Stimulated activated CD4-positive, alpha-beta T cell treated with anti-CD3 and anti-CD28 coated beads, Interleukin-2, amount 100 ng/mL, for 48 hours (primary cell): ENCODE measurements at regions not wholly inside any gene's neighbourhood (a gene's known extent, or its start where the extent isn't known, plus 50 kb on each side); places are given as distances from the start of the nearest gene placed in this dataset.
"Not testable (repeated sequence)": the region's sequence is repeated elsewhere in the genome, so short reads cannot be mapped to it uniquely, and the experiment has no call there.

Experiments used
- DNase-seq, 2 donors: peaks; one replicate each; pipeline ENCODE4 v3.0.0-alpha.2; 2020

- no peak for DNase-seq
These were observed 364.2 kb upstream of the CNTN3 start for GRCh38 chr3:74978684-74979083.

DNA sequence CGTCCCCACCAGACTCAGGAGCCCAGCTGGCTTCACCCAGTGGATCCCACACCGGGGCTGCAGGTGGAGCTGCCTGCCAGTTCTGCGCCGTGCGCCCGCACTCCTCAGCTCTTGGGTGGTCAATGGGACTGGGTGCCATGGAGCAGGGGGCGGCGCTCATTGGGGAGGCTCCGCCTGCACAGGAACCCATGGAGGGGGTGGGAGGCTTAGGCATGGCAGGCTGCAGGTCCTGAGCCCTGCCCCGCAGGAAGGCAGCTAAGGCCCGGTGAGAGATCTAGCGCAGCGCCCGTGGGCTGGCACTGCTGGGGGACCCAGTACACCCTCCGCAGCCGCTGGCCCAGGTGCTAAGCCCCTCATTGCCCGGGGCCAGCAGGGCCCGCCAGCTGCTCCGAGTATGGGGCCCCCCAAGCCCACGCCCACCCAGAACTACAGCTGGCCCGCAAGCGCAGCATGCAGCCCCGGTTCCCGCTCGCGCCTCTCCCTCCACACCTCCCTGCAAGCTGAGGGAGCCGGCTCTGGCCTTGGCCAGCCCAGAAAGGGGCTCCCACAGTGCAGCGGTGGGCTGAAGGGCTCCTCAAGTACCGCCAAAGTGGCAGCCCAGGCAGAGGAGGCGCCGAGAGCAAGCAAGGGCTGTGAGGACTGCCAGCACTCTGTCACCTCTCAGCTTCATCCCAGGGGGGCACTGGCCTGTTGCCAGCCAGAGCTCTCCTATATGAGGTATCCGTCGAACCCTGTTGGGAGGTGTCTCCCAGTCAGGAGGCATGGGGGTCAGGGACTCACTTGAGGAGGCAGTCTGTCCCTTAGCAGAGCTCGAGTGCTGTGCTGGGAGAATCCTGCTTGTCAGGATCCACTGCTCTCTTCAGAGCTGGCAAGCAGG lies 370.8 kb upstream of the CNTN3 start:
- not testable (repeated sequence) for DNase-seq

DNA sequence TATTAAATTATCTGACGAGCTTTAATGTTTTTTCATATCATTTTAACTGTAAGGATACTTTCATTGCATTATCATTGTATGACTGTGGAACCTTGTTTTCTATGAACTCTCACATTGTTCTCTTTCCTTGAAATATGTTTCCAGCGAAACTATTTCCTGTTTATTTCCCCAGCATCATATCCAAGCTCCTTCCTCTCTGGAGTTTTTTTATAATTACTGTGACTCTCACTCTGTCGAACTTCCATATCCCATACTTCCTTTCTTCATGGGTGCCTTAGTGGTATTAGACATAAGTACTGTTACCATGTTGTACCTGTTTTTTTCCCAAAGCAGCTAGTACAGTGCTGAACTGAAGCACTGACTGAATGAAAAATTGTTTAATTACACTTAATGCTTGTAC lies 373.6 kb upstream of the CNTN3 start:
- no peak for DNase-seq

DNA sequence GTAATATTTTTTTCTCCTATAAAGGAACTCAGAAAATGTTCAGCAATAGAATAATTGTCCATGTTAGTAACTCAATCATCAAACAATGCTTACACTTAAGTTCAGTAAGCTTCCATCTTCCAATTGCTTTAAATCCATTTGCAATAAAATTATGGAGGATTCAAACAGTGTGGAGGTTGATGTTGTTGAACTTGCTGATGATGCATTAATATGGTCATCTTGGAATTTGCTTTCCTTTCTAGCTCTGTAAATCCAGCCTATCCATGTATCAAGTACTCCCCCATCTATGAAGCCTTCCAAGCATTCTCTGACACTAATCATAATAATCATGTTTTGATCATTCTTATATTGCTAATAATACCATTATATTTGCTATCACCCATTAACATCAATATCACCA lies 378.4 kb upstream of the CNTN3 start:
- DNase-seq, result no peak

- DNase-seq, result no peak
These were observed 386.9 kb upstream of the CNTN3 start for GRCh38 chr3:75001330-75001729.

DNA sequence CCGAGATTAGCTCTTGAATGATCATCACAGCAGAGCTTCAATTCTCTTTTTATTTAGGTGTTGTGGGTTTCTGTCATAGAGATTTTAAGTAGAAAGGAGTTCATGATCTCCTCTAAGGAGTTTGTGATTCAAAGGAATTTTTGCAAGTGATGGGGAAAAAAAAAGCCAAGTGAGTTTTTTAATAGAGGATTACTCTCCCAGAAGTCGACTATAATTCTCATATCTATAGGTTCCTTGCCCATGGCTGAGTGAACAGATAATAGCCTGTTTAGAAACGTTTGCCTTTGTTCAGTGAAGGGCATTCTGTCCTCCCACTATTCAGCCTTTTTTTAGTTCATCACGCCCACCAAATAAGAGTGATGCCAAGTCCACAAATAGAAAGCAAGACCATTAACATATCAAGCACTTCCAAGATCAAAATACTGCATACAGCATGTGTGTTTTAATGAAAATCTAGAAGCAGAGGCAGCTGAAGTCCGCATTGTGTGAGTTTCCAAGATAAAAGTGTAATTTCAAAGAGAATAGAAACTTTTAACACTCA lies 398.4 kb upstream of the CNTN3 start:
- DNase-seq, result no peak

DNA sequence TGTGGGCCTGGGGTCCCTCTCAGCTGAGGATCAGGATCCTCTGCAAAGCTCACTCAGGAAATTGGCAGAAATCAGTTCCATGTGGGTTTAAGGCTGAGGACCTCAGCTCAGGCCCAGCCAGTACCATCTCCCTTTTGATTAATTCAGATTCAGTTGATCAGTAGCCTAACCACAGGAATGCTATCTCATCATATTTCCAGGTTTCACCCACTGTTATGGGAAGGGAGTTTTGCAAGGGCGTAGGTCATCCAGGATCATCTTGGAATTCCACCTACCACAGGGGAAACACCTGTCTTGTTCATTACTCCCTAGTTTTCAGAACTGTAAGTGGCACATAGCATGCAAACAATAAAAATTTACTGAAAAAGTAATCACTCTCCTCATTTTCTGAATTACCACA lies 399.5 kb upstream of the CNTN3 start:
- no peak for DNase-seq

DNA sequence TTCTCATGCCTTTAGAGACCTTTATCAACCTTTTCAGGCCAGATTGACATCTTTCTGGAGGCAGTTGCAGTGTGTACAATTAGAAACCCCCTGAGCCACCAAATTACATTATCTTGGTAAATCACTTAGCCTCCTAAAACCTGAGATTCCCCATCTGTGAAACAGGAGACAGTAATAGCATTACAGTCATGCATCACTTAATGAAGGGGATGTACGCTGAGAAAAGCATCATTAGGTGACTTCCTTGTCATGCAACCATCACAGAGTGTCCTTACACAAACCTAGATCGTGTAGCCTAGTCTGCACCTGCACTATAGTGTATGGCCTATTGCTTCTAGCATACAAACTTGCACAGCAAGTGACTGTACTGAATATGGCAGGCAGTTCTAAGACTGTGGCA lies 400.8 kb upstream of the CNTN3 start:
- no peak for DNase-seq

- DNase-seq, result no peak
These were observed 420.7 kb upstream of the CNTN3 start for GRCh38 chr3:75035146-75035545.

DNA sequence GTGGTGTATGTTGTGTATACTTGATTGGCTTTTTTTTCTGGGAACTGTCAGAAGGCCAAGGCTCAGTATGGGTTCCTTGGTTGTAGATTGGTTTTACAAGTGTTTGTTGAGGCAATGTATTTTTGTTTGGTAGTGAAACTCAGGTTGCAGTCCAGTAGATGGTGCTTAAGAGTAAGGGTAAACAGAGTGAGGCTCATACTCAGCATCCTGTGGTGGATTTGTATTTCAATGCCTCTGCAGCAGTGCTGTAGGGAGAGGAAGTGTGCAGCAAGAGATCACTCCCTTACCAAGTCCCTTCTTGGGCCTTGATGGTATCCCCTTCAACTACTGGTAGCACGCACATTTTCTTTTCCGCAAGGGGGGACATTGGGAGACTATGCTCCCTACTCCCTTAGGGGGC lies 428.5 kb upstream of the CNTN3 start:
- no peak for DNase-seq

DNA sequence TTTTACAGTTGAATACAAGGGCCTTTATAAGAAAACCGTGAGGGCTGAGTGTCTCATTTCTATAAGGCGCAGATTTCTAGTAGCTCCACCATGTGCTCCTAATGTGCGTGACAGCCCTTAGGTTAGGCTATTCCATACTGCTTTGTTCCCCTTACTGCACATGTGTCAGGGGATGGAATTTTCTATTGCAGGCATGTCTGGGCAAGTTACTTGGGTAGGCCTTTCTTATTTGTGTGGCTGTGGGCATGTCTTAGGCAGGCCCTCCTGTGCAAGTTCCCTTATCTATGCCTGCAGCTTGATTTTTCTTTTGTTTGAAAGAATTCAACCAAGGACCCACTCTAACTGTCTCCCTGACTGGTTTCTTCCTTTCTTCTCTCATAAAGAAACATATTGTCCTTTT lies 434.2 kb upstream of the CNTN3 start:
- no peak for DNase-seq

DNA sequence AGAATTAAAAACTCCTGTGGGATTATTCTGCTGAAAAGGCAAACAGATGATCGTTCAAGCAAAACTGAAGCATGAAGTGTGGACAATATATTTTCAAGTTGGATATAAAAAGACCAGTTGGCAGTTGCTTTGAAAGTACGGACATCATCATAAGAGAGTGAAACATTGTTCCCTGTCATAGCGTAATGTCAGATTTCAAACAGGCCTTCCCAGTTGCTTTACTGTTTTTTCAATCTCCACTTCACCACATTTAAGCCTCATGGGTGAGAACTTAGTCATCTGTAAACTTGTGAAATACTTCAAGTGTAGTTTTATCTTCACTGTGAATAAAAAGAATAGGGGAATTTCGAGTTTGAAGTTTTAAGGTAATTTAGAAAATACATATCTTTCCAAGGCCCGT lies 435.1 kb upstream of the CNTN3 start:
- DNase-seq, result no peak

DNA sequence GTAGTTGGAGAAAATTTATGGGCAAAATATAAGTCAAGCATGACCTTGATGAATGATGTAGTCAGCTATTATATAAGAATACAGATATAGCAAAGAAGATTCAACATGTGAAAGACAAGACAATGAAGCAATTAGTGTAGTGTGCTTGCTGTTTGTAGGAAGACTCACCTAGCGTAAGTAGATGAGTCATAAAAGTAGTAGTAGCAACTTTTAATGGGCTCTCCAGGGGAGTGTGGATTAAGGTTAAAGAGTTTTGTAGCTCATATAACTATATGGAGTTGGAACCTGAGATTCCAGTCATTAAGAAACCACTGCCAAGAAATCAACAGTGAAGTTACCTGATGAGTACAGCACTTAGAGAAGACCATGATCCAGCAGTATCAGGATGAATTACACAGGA lies 444.7 kb upstream of the CNTN3 start:
- no peak for DNase-seq

DNA sequence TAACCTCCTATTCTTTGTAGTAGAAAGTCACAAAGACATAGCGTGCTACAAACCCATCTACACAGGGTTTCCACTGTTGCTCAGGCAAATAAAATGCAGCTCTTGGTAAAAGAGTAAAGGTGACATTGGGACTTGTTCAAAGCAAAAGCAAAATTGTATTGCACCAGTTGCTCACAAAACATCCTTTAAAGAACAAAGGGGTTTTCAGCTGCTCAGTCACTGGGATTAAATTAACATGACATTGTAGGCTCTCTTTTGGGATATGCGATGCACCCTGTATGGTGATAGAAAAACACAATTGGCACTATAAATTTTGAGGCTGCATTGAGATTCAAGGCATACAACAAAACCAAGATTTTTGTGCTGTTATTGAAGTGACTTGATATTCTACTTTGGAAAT lies 447.3 kb upstream of the CNTN3 start:
- DNase-seq, result no peak

DNA sequence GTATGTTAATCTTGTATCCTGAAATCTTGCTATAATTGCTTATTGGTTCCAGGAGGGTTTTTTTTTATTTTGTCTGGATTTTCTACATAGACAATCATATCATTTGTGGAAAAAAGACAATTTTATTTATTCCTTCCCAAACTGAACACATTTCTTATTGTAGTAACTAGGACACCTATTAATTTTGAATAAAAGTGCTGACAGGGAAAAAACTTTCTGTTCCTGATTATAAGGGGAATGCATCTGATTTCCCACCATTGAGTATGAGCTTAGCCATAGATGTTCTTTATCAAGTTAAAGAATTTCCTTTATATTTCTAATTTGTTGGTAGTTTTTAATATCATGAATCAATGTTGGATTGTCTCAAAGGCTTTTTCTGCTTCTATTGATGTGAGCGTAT lies 460.7 kb upstream of the CNTN3 start:
- DNase-seq, result no peak

DNA sequence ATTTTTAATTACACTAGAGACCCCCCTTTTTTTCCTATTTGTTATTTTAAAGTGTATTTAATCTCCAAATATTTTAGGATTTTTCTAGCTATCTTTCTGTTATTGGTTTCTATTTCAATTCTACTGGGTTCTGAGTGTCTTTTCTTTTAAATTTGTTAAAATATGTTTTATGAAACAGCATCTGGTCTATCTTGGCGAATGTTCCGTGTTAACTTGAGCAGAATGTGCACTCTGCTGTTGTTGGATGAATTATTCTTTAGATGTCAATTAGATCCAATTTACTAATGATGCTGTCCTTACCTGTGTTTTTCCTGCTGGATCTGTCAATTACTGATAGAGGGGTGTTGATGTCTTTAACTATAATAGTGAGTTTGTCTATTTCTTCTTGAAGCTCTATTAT lies 462.0 kb upstream of the CNTN3 start:
- no peak for DNase-seq

- no peak for DNase-seq
These were observed 463.8 kb upstream of the CNTN3 start for GRCh38 chr3:75078290-75078689.

DNA sequence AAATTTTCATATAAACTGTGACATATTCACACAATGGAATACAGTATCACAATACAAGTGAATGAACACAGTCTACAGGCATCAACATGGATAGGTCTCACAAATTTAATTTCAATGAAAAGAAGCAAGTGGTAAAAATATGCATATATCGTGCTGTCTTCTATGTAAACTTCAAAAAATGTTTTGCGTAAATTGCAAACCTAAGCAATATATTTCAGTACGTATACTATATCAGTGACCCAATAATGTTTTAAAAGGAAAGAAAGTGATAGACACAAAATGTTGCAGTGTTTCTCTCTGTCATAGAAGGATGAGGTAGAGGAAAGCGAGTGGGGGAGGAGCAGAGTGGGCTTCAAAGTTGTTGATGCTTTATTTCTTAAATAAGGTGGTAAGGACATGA lies 468.4 kb upstream of the CNTN3 start:
- no peak for DNase-seq

DNA sequence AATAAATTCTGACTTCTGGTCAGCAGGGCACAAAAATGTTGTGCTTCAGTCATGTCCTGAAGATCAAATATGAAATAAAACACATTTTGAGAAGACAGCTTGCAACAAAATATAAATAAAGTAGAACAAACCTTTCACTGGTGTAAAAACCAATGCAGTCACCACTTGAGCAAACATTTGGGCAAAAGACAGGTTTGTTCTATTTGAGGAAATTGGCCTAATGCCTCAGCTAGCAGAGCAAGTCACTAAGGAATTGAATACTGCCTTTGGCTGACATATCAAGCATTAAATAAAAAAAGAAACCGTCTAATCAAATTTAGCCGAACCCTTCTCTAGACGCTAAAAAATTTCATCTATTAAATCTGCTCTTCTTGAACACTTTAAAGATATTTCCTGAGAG lies 475.4 kb upstream of the CNTN3 start:
- DNase-seq, result no peak

DNA sequence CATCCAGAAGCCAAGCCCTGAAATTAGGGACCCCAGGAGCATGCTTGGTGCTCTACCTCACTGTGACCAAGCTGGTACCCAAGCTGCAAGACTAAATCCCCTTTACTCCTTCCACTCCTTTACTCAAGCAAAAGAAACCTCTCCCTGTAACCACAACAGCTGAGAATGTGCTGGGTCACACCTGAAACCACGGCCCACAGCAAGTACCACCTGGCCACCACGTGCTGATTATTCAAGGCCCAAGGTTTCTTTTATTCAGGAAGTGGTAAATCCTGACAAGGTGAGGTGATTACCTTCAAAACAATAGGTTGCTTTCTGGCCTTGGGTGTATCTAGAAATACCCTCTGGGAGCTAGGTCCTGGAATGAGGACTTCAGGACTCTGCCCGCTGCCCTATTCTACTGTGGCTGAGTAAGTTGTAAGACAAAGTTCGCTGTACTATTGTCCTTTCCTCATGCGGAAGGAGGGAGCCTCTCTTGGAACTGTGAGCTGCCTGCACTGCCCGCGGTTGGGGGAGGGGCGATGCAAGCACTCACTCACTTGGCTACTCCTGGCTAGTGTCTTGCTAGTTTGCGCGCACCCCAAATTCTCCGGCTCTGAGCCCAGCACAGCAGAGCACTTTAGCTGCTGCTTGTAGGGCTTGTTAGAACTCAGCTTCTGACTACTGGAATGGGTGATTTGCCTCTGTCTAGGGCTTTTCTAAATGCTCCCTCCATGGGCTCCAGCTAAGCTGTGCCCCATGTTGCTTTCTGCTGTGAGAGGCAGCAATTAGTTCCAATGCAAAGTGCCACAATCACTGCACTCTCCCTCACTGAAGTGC lies 487.1 kb upstream of the CNTN3 start:
- DNase-seq, result no peak

DNA sequence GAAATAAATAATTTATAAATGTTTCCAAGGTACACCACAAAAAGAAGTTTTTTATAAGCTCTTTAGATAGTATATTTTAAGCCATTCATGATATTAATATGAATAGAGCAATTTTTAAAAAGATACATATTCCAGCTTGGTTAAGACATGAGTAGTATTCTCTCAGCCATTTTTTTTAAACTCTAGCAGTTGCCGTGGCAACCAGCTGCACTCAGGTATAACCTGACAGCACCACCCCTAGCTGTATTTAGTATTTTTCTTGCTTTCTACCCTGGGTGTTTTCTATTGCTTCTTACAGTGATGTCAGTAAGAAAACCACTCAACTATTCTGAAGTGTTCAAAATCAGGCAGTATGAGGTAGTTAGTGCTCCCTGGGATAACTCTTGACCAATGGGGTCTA lies 496.3 kb upstream of the CNTN3 start:
- no peak for DNase-seq

DNA sequence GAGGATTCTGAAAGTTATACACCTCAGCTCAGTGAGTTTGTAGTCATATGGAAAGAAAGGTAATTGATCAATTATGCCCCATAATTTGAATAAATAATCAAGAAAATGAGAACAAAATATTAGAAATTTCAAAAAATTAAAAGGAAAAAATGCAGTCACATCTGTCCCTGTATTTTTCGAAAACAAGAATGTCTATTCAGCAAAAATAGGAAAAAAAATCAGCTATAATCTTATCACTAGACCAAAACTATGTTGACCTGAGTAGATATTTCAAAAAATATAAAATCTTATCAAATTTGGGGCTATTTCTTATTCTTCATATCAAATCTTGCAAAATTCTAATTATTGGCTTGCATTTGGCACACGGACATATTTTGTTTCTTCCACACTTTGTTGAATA lies 501.2 kb upstream of the CNTN3 start:
- DNase-seq, result no peak

DNA sequence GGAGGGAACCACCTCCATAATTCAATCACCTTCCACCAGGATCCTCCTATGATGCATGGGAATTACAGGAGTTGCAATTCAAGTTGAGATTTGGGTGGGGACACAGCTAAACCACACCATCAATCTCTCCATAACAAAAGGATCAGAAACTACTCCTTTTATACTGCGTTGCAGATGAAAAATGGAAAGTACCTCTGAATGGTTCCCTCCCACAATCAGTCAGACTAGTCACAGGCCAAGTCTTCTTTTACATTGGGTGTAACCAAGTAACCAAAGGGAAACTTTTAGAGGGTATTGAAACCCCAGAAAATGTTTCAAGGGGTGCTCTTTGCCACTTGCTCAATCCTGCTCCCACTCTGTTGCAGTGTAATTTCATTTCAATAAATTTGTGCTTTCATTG lies 504.3 kb upstream of the CNTN3 start:
- DNase-seq, result no peak

DNA sequence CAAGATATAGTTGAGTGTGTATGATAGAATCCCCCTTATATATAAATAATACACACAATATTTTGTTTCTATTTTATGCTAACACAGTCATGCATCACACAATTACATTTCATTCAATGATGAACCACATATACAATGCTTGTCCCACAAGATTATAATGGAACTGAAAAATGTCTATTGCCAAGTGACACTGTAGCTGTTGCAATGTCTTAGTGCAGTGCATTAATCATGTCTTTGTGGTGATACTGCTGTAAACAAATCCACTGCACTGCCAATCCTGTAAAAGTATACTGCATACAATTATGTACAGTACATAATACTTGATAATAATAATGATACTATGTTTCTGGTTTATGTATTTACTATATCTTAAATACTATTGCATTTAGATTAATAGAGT lies 512.1 kb upstream of the CNTN3 start:
- DNase-seq, result no peak
